PC-9 (cell line): ENCODE measurements at regions not wholly inside any gene's neighbourhood (a gene's known extent, or its start where the extent isn't known, plus 50 kb on each side); places are given as distances from the start of the nearest gene placed in this dataset.

Experiments
- CTCF ChIP-seq: fragments of 200-600 bp; sonication (generic); conservative IDR thresholded peaks from 2 replicates; pipeline ENCODE4 v1.6.1; 2017; ENCODE audit warnings: mixed run types, antibody characterized with exemption, mild to moderate bottlenecking, moderate library complexity
- EZH2 ChIP-seq: fragments of 200-600 bp; sonication (generic); IDR thresholded peaks from 2 replicates; pipeline ENCODE4 v1.8.0; 2017; ENCODE audit warnings: antibody characterized with exemption, low read depth

- TF ChIP-seq CTCF (no peak), EZH2 (no peak)
These were observed 194.2 kb upstream of the PHACTR1 start for GRCh38 chr6:12522347-12522746.
